Tibial nerve (tissue), 4 donors: ENCODE measurements at regions not wholly inside any gene's neighbourhood (a gene's known extent, or its start where the extent isn't known, plus 50 kb on each side); places are given as distances from the start of the nearest gene placed in this dataset.
A peak's percentile ranks its signal among the peaks of the same experiment; 100 is the strongest.

Experiments used
- DNase-seq, 2 donors: peaks; one replicate each; pipeline ENCODE4 v3.0.0-alpha.2; 2019; ENCODE audit warnings: low spot score in 2 of 2
- H3K27ac ChIP-seq, 4 donors: fragments of 200-600 bp; sonication (generic) in 3 of 4; one replicate each; pipeline ENCODE4 v1.5.1; 2017 to 2019; ENCODE audit warnings: mild to moderate bottlenecking in 1 of 4
- H3K27me3 ChIP-seq, 2 donors: fragments of 200-600 bp; sonication (generic) in 1 of 2; one replicate each; pipeline versions ENCODE4 v1.5.1 to v1.6.0; 2017 to 2019
- H3K36me3 ChIP-seq, 3 donors: fragments of 200-600 bp; sonication (generic); one replicate each; pipeline ENCODE4 v1.5.1; 2018 to 2019
- H3K4me1 ChIP-seq, 4 donors: fragments of 200-600 bp; sonication (generic) in 3 of 4; one replicate each; pipeline ENCODE4 v1.5.1; 2017 to 2019
- H3K4me3 ChIP-seq, 4 donors: fragments of 200-600 bp; sonication (generic) in 3 of 4; one replicate each; pipeline ENCODE4 v1.5.1; 2017 to 2019; ENCODE audit warnings: mild to moderate bottlenecking in 1 of 4, moderate library complexity in 1 of 4
- H3K9me3 ChIP-seq, 4 donors: fragments of 200-600 bp; sonication (generic) in 3 of 4; one replicate each; pipeline ENCODE4 v1.5.1; 2017 to 2019
- EP300 ChIP-seq, 2 donors: sonication (generic); formaldehyde crosslinking; IDR thresholded peaks; one replicate each; pipeline ENCODE4 v1.6.1; 2017; ENCODE audit warnings: antibody characterized with exemption in 2 of 2, mild to moderate bottlenecking in 1 of 2
- POLR2A ChIP-seq, 2 donors: fragments of 450-650 bp; IDR thresholded peaks; one replicate each; pipeline ENCODE4 v1.6.1; 2017; ENCODE audit warnings: antibody characterized with exemption in 2 of 2, mild to moderate bottlenecking in 2 of 2, moderate library complexity in 2 of 2
- WGBS, 2 donors: methylation state at CpG; one replicate each; pipeline ENCODE4 v1.1.5; 2018; 5-methylcytosine and 5-hydroxymethylcytosine counted together
- TF ChIP-seq, protein P1 (sequence below), 5 experiments: fragments of 200-600 bp in 3 of 5; fragments of 450-650 bp in 2 of 5; sonication (generic) in 3 of 5; IDR thresholded peaks; one replicate each; pipeline ENCODE4 v1.5.1; 2016 to 2019; ENCODE audit warnings: antibody characterized with exemption in 5 of 5, mild to moderate bottlenecking in 3 of 5, moderate library complexity in 2 of 5

GRCh38 chrX:150200361-150200760, 162.8 kb upstream of the MAMLD1 start:
- Histone ChIP-seq H3K9me3 (no peaks in the 10 kb centered on the region), H3K4me3 (no peak overlapping the region), H3K27me3 (no peaks in the 10 kb centered on the region), H3K27ac (peak overlapping the region in 1 of 4 donors; percentile 15), H3K4me1 (peaks cover 0 to 5% (median 0%) of the 10 kb centered on the region in 4 donors), H3K36me3 (no peaks in the 10 kb centered on the region)
- WGBS, 2 donors, result 86% methylated on average over 2 of the region's 2 CpGs; no CpG with 5 or more reads in 1 of the 2 donors
- TF ChIP-seq POLR2A (IDR thresholded peaks at IDR 0.05), result no peak
- TF ChIP-seq EP300 (IDR thresholded peaks at IDR 0.05), result no peak
- TF ChIP-seq, protein P1, sequence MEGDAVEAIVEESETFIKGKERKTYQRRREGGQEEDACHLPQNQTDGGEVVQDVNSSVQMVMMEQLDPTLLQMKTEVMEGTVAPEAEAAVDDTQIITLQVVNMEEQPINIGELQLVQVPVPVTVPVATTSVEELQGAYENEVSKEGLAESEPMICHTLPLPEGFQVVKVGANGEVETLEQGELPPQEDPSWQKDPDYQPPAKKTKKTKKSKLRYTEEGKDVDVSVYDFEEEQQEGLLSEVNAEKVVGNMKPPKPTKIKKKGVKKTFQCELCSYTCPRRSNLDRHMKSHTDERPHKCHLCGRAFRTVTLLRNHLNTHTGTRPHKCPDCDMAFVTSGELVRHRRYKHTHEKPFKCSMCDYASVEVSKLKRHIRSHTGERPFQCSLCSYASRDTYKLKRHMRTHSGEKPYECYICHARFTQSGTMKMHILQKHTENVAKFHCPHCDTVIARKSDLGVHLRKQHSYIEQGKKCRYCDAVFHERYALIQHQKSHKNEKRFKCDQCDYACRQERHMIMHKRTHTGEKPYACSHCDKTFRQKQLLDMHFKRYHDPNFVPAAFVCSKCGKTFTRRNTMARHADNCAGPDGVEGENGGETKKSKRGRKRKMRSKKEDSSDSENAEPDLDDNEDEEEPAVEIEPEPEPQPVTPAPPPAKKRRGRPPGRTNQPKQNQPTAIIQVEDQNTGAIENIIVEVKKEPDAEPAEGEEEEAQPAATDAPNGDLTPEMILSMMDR (IDR thresholded peaks at IDR 0.05), result no peak
- DNase-seq, result no peak

- WGBS, 2 donors, result 75% methylated on average over 2 of the region's 5 CpGs; no CpG with 5 or more reads in 1 of the 2 donors
- Histone ChIP-seq H3K27me3 (no peaks in the 10 kb centered on the region), H3K36me3 (no peaks in the 10 kb centered on the region), H3K4me1 (peaks cover 0 to 5% (median 0%) of the 10 kb centered on the region in 4 donors), H3K27ac (peak overlapping the region in 1 of 4 donors; percentile 15), H3K4me3 (no peak overlapping the region), H3K9me3 (no peaks in the 10 kb centered on the region)
- peak in 1 of 2 donors; percentile 63 for TF ChIP-seq EP300 (IDR thresholded peaks at IDR 0.05)
- TF ChIP-seq, protein P1 (IDR thresholded peaks at IDR 0.05), result no peak
- peak; percentile 18 to 51 for DNase-seq
Measured at GRCh38 chrX:150200820-150201287, 162.3 kb upstream of the MAMLD1 start.

- H3K9me3 ChIP-seq, result no peaks in the 10 kb centered on the region
- H3K27me3 ChIP-seq, result no peaks in the 10 kb centered on the region
- H3K4me1 ChIP-seq, result peaks cover 0 to 5% (median 0%) of the 10 kb centered on the region in 4 donors
- WGBS, 2 donors, result 95 to 100% methylated on average over 7 of the region's 7 CpGs
- DNase-seq, result no peak
- H3K36me3 ChIP-seq, result no peaks in the 10 kb centered on the region
- no peak overlapping the region for H3K4me3 ChIP-seq
- TF ChIP-seq, protein P1 (IDR thresholded peaks at IDR 0.05), result no peak
- TF ChIP-seq EP300 (IDR thresholded peaks at IDR 0.05) (no peak), POLR2A (IDR thresholded peaks at IDR 0.05) (no peak)
- no peak overlapping the region for H3K27ac ChIP-seq
Measured at GRCh38 chrX:150201391-150201790, 161.7 kb upstream of the MAMLD1 start.

- Histone ChIP-seq H3K36me3 (no peaks in the 10 kb centered on the region), H3K4me1 (peaks cover 0 to 5% (median 0%) of the 10 kb centered on the region in 4 donors), H3K27ac (no peak overlapping the region), H3K4me3 (no peak overlapping the region), H3K27me3 (no peaks in the 10 kb centered on the region), H3K9me3 (no peaks in the 10 kb centered on the region)
- TF ChIP-seq POLR2A (IDR thresholded peaks at IDR 0.05), result no peak
- TF ChIP-seq EP300 (IDR thresholded peaks at IDR 0.05), result no peak
- TF ChIP-seq, protein P1 (IDR thresholded peaks at IDR 0.05), result no peak
- WGBS, 2 donors, result 77 to 86% methylated on average over 3 of the region's 3 CpGs
- DNase-seq, result no peak
Measured at GRCh38 chrX:150201841-150202240, 161.3 kb upstream of the MAMLD1 start.

DNA sequence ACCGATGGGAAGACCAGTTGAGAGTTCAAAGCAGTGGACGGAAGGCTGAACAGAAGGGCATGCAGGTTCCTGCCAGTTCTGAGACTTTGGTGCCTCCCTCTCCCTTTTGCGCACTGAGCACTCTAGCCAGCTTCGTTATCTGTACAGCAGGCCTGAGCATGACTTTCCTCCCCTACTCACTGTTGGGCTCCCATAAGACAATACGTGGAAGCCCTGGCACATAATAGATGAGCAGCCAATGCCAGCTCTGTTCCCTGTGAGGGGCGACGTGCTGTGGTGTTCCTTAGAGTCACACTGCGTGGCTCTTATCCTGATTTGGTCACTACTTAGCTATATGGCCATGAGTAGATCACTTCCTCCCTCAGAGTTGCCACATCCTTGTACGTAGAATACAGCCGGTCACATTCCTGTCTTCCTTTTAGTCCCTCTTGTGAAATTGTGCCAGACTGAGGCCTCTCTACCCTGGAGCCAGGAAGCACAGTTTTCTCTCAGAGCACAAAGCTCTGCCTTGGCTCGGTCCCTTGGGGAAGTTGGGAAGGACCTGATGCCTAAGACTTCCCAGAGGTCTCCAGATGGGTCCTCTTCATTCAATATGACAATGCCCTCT, 160.4 kb upstream of the MAMLD1 start:
- H3K36me3 ChIP-seq, result no peaks in the 10 kb centered on the region
- peak in 1 of 2 donors; percentile 49 for TF ChIP-seq EP300 (IDR thresholded peaks at IDR 0.05)
- TF ChIP-seq POLR2A (IDR thresholded peaks at IDR 0.05), result no peak
- H3K9me3 ChIP-seq, result no peaks in the 10 kb centered on the region
- peaks cover 0 to 5% (median 0%) of the 10 kb centered on the region in 4 donors for H3K4me1 ChIP-seq
- 76 to 79% methylated on average over 9 to 11 of the region's 11 CpGs for WGBS, 2 donors
- peak overlapping the region in 2 of 4 donors; percentile 36 to 52 for H3K27ac ChIP-seq
- DNase-seq, result no peak
- no peaks in the 10 kb centered on the region for H3K27me3 ChIP-seq
- H3K4me3 ChIP-seq, result no peak overlapping the region
